ENCODE measurements at regions not wholly inside any gene's neighbourhood (a gene's known extent, or its start where the extent isn't known, plus 50 kb on each side); places are given as distances from the start of the nearest gene placed in this dataset.

DNA sequence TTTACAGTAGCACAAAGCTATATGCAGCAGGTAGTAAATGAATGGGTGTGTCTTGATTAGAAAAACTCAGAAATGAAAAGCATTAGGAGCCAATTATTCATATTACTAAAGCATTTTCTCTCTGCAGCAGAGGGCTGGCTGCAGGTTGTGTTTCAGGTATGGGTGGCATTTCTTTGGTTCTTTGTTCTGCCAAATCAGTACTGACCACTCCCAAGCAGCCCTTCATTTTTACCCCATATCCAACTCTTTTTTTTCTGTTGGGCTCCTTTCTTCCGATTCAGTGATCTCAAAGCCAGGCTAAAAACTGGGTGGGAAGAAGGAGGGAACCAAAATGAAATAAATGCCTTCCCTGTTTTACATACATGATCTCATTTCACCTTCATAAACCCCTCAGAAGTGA lies 162.3 kb downstream of the SPRY1 start:
- 93 to 100% methylated on average over 1 of the region's 1 CpG for WGBS, 2 experiments (ENCODE audit: low coverage in 1 of 2, low lambda C conversion rate in 2 of 2, missing lambda C conversion rate in 2 of 2)
- Histone ChIP-seq H3K9me3 (ENCODE audit: low read depth) (no peaks in the 10 kb centered on the region), H3K27ac (no peak overlapping the region), H3K36me3 (ENCODE audit: low read depth) (no peaks in the 10 kb centered on the region), H3K27me3 (replicated peaks; ENCODE audit: insufficient read depth) (no peaks in the 10 kb centered on the region), H3K9ac (no peak overlapping the region), H3K4me3 (no peak overlapping the region), H3K79me2 (ENCODE audit: insufficient read depth) (no peaks in the 10 kb centered on the region), H3F3A (ENCODE audit: insufficient read depth) (peaks cover 5% of the 10 kb centered on the region; the same call in 1 of the 2 replicates), H3K4me1 (ENCODE audit: insufficient read depth) (peaks cover 28% of the 10 kb centered on the region), H3K9me2 (ENCODE audit: insufficient read depth) (no peaks in the 10 kb centered on the region), H2AFZ (no peak overlapping the region), H4K20me1 (ENCODE audit: insufficient read depth) (no peaks in the 10 kb centered on the region), H3K4me2 (ENCODE audit: unreplicated experiment) (no peak overlapping the region)
- TF ChIP-seq EZH2phosphoT487 (IDR thresholded peaks at IDR 0.05; ENCODE audit: insufficient read depth, low read depth), result no peak
- TF ChIP-seq EZH2 (IDR thresholded peaks at IDR 0.05; ENCODE audit: insufficient read depth, poor library complexity, severe bottlenecking), result no peak
- no peak for DNase-seq
- in situ Hi-C loops (cut with MboI), result no loop called here

DNA sequence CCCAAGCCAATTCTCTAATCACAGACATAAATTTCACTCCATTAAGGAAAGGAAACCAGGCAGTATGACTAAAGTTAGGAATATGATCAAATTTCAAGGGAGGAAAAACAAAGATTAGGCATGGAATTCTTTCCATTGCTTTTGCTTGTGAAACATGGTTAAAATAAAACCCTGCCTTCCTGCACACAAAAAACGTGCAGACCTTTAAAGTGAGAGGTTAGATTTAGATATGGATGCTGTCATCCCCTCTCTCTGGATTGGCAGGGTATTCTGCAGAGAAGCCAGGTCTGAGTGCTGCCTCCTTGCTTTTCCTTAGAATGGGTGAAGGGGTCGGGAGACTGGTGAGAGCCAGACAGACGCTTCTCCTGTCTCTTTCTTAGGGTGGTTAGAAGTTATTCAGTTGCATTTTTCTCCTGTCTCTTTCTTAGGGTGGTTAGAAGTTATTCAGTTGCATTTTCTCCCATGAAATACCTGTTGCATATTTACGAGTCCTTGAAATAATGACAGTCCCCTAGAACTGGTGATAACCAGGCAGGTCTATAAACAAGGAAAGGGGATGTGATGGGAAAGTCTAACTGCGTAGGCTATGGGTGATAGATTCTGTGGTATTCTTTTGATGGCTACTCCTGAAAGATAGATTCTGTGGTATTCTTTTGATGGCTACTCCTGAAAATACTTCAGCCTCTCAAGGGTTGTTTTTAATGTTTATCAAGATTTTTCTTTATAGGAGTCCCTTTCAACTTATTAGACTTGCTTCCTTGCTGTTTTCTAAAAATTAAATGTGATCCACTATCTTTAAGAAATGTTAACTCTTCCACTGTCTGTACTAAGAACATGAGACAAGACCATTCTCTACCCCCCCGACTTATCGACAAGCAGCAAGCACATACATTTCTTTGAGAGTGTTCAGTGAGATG lies 163.6 kb downstream of the SPRY1 start:
- Histone ChIP-seq H3K79me2 (ENCODE audit: insufficient read depth) (no peaks in the 10 kb centered on the region), H3K9me3 (ENCODE audit: low read depth) (no peaks in the 10 kb centered on the region), H3K9ac (no peak overlapping the region), H3K4me1 (ENCODE audit: insufficient read depth) (peaks cover 22% of the 10 kb centered on the region), H3F3A (ENCODE audit: insufficient read depth) (peaks cover 5% of the 10 kb centered on the region; the same call in 1 of the 2 replicates), H3K9me2 (ENCODE audit: insufficient read depth) (no peaks in the 10 kb centered on the region), H3K4me2 (ENCODE audit: unreplicated experiment) (no peak overlapping the region), H3K36me3 (ENCODE audit: low read depth) (no peaks in the 10 kb centered on the region), H2AFZ (peak overlapping the region; percentile 28), H3K27ac (no peak overlapping the region), H4K20me1 (ENCODE audit: insufficient read depth) (no peaks in the 10 kb centered on the region), H3K4me3 (no peak overlapping the region), H3K27me3 (replicated peaks; ENCODE audit: insufficient read depth) (no peaks in the 10 kb centered on the region)
- in situ Hi-C loops (cut with MboI), result no loop called here
- DNase-seq, result peak; percentile 18
- TF ChIP-seq EZH2 (IDR thresholded peaks at IDR 0.05; ENCODE audit: insufficient read depth, poor library complexity, severe bottlenecking), result no peak
- no peak for TF ChIP-seq EZH2phosphoT487 (IDR thresholded peaks at IDR 0.05; ENCODE audit: insufficient read depth, low read depth)
- WGBS, 2 experiments (ENCODE audit: low coverage in 1 of 2, low lambda C conversion rate in 2 of 2, missing lambda C conversion rate in 2 of 2), result 71 to 77% methylated on average over 7 of the region's 7 CpGs

DNA sequence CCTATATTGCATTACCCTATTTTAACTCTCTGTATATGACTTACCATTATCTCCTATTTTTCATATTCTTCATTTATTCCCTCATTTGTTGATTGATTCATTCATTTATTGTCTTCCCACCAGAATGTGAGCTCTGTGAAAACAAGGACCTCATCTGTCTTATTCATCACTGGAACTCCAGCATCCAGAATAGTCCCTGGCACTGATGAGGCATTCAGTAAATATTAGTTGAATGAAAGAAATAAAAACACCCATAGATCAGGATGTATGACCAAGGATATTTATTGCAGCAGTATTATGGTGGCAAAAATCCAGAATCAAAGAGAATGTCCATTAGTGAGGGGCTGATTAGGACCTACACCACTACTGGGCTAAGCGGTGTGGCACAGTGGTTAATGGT lies 164.9 kb downstream of the SPRY1 start:
- no peaks in the 10 kb centered on the region for H3F3A ChIP-seq (ENCODE audit: insufficient read depth)
- no peaks in the 10 kb centered on the region for H3K36me3 ChIP-seq (ENCODE audit: low read depth)
- no peaks in the 10 kb centered on the region for H3K27me3 ChIP-seq (replicated peaks; ENCODE audit: insufficient read depth)
- no peaks in the 10 kb centered on the region for H3K79me2 ChIP-seq (ENCODE audit: insufficient read depth)
- no peaks in the 10 kb centered on the region for H4K20me1 ChIP-seq (ENCODE audit: insufficient read depth)
- no peak for DNase-seq
- TF ChIP-seq EZH2 (IDR thresholded peaks at IDR 0.05; ENCODE audit: insufficient read depth, poor library complexity, severe bottlenecking), result no peak
- no peak for TF ChIP-seq EZH2phosphoT487 (IDR thresholded peaks at IDR 0.05; ENCODE audit: insufficient read depth, low read depth)
- H3K9ac ChIP-seq, result no peak overlapping the region
- in situ Hi-C loops (cut with MboI), result no loop called here
- H3K4me2 ChIP-seq (ENCODE audit: unreplicated experiment), result no peak overlapping the region
- peaks cover 9% of the 10 kb centered on the region for H3K4me1 ChIP-seq (ENCODE audit: insufficient read depth)
- no peak overlapping the region for H3K27ac ChIP-seq
- WGBS, 2 experiments (ENCODE audit: low coverage in 1 of 2, low lambda C conversion rate in 2 of 2, missing lambda C conversion rate in 2 of 2), result 48 to 54% methylated on average over 1 of the region's 1 CpG
- no peak overlapping the region for H2AFZ ChIP-seq
- no peaks in the 10 kb centered on the region for H3K9me3 ChIP-seq (ENCODE audit: low read depth)
- H3K4me3 ChIP-seq, result no peak overlapping the region
- no peaks in the 10 kb centered on the region for H3K9me2 ChIP-seq (ENCODE audit: insufficient read depth)

DNA sequence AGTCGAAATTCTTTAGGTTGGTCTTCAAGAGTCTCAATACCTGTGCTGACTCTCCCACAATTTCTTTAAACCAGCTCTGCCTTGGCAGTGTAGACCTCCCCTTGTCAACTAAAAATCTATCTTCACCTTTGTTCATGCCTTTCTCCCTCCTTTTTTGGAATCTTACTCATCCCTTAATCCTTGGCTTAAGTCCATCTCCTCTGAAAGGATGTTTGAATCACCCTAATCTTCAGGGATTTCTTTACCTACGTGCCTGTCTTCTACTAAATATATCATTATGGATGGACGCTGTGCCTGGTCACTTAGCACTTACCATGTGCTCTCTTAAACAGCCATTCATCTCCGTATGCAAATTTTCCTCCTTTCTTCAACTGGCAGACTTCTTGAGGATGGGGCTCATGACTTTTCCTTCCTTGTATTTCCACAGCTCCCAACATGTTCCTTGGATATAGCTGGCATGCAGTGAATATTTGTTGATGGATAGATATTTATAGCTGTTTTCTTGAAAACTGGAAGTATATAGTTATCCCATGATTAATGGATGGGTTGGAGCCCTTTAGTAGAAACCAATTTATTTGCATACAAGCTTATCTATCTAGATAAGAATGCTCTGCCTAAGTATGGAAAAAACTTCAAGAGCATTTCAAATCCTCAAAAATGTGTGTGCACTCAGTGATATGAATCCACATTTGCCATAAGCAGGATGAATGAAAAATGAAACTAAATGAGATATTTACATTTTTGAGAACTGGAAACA lies 166.6 kb downstream of the SPRY1 start:
- in situ Hi-C loops (cut with MboI), result no loop called here
- WGBS, 2 experiments (ENCODE audit: low coverage in 1 of 2, low lambda C conversion rate in 2 of 2, missing lambda C conversion rate in 2 of 2), result 65 to 71% methylated on average over 4 of the region's 4 CpGs
- TF ChIP-seq EZH2 (IDR thresholded peaks at IDR 0.05; ENCODE audit: insufficient read depth, poor library complexity, severe bottlenecking) (no peak), EZH2phosphoT487 (IDR thresholded peaks at IDR 0.05; ENCODE audit: insufficient read depth, low read depth) (no peak)

More for the DNA sequence above, 166.6 kb downstream of the SPRY1 start:
- Histone ChIP-seq H3K4me2 (ENCODE audit: unreplicated experiment) (no peak overlapping the region), H3K9me2 (ENCODE audit: insufficient read depth) (no peaks in the 10 kb centered on the region), H3K4me3 (no peak overlapping the region), H3K79me2 (ENCODE audit: insufficient read depth) (no peaks in the 10 kb centered on the region), H3K4me1 (ENCODE audit: insufficient read depth) (peaks cover 8% of the 10 kb centered on the region), H3K9ac (no peak overlapping the region), H4K20me1 (ENCODE audit: insufficient read depth) (no peaks in the 10 kb centered on the region), H3K36me3 (ENCODE audit: low read depth) (no peaks in the 10 kb centered on the region), H3K27ac (no peak overlapping the region), H3K27me3 (replicated peaks; ENCODE audit: insufficient read depth) (no peaks in the 10 kb centered on the region), H3F3A (ENCODE audit: insufficient read depth) (no peaks in the 10 kb centered on the region), H3K9me3 (ENCODE audit: low read depth) (peaks cover 4% of the 10 kb centered on the region), H2AFZ (no peak overlapping the region)
- DNase-seq, result peak; percentile 44
